ENCODE measurements at regions not wholly inside any gene's neighbourhood (a gene's known extent, or its start where the extent isn't known, plus 50 kb on each side); places are given as distances from the start of the nearest gene placed in this dataset.

DNA sequence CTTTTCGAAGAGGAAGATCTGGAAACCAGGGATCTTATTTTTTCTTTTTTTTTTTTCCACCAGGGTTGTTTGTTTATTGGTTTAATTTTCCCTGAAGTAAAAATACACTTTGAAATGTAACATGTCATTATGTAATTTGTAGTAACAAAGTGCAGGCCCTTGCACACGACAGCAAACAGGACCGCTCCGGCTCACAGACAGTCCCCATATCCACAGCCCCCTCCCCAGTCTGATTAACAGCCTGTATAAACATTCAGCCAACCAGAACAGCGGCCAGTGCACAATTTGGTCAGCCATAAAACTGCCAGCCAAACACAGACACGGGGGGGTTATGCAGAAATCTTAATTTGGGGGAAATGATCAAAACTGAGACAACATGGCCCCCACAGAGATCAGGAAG is 431.6 kb upstream of the NPVF start:
- Histone ChIP-seq H3K27me3 (replicated peaks) (no peaks in the 10 kb centered on the region), H3K27ac (no peak overlapping the region), H3K36me3 (replicated peaks) (no peaks in the 10 kb centered on the region), H3K4me3 (ENCODE audit: low read depth, low read length) (no peak overlapping the region)
- no peak for TF ChIP-seq CTCF (IDR thresholded peaks at IDR 0.05; ENCODE audit: low read depth, low read length, missing control alignments)
- in situ Hi-C loops (cut with HindIII; ENCODE audit: low pct_ligation_motif_present, low sequenced_read_pairs), result no loop called here
- DNase-seq, result no peak

DNA sequence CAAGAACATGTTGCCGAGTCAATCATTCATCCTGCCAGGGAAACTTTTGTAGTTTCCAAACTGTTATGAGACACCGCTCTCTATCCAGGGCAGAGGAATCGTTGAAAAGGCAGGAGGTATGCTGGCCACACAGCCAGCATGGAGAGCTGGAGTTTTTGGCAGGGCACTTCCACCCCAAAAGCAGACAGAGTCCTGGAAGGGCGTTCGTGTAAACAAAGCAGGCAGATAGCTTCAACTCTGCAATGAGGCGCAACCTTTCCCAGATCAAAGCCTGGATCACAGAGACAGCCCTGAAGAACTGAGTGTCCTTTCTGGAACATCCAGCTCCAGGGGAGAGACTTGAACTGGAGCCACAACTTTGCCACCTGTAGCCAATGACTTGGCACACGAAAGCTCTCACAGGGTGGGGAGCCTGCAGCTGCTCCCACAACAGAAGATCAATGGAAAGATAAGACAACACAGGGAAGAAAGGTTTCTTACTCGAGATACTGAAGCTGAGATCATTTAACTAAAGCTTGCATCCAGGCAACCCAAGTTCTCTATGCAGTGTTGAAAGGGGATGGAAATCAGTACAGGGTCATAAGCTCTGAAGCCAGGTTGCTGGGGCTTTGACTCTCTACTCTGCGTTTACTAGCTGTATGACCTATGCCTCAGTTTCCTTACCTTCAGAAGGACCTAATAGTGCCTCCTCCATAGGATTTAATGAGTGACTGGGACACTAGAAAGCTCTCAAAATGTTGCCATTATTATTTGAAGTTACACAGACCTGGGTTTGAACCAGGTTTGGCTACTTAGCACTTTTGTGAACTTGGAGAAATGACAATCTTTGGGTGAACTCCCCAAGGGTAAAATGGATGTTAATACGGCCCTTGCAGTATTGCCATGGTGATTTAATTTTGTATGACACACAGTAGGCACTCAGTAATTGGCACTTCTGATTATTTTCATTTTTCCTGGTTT is 434.8 kb upstream of the NPVF start:
- no peak for DNase-seq
- Histone ChIP-seq H3K27me3 (replicated peaks) (no peaks in the 10 kb centered on the region), H3K4me3 (ENCODE audit: low read depth, low read length) (no peak overlapping the region), H3K36me3 (replicated peaks) (no peaks in the 10 kb centered on the region), H3K27ac (no peak overlapping the region)
- in situ Hi-C loops (cut with HindIII; ENCODE audit: low pct_ligation_motif_present, low sequenced_read_pairs), result no loop called here
- no peak for TF ChIP-seq CTCF (IDR thresholded peaks at IDR 0.05; ENCODE audit: low read depth, low read length, missing control alignments)

- in situ Hi-C loops (cut with HindIII; ENCODE audit: low pct_ligation_motif_present, low sequenced_read_pairs), result no loop called here
- H3K27me3 ChIP-seq (replicated peaks), result no peaks in the 10 kb centered on the region
- no peak for DNase-seq
These were observed 435.6 kb upstream of the NPVF start for GRCh38 chr7:25663877-25664276.

GRCh38 chr7:25664593-25664992 is 436.3 kb upstream of the NPVF start:
- Histone ChIP-seq H3K4me3 (ENCODE audit: low read depth, low read length) (no peak overlapping the region), H3K27ac (no peak overlapping the region), H3K27me3 (replicated peaks) (no peaks in the 10 kb centered on the region), H3K36me3 (replicated peaks) (no peaks in the 10 kb centered on the region)
- in situ Hi-C loops (cut with HindIII; ENCODE audit: low pct_ligation_motif_present, low sequenced_read_pairs), result no loop called here
- no peak for TF ChIP-seq CTCF (IDR thresholded peaks at IDR 0.05; ENCODE audit: low read depth, low read length, missing control alignments)
- DNase-seq, result no peak

More at GRCh38 chr7:25663877-25664276, 435.6 kb upstream of the NPVF start:
- TF ChIP-seq CTCF (IDR thresholded peaks at IDR 0.05; ENCODE audit: low read depth, low read length, missing control alignments), result no peak
- H3K4me3 ChIP-seq (ENCODE audit: low read depth, low read length), result no peak overlapping the region
- no peaks in the 10 kb centered on the region for H3K36me3 ChIP-seq (replicated peaks)
- H3K27ac ChIP-seq, result no peak overlapping the region

GRCh38 chr7:25665374-25665773 is 437.1 kb upstream of the NPVF start:
- in situ Hi-C loops (cut with HindIII; ENCODE audit: low pct_ligation_motif_present, low sequenced_read_pairs), result no loop called here
- H3K4me3 ChIP-seq (ENCODE audit: low read depth, low read length), result no peak overlapping the region
- no peak for DNase-seq
- TF ChIP-seq CTCF (IDR thresholded peaks at IDR 0.05; ENCODE audit: low read depth, low read length, missing control alignments), result no peak
- H3K27me3 ChIP-seq (replicated peaks), result no peaks in the 10 kb centered on the region
- H3K36me3 ChIP-seq (replicated peaks), result no peaks in the 10 kb centered on the region
- no peak overlapping the region for H3K27ac ChIP-seq

Data from brain microvascular endothelial cell (primary cell).